K562 (cell line): ENCODE measurements at regions not wholly inside any gene's neighbourhood (a gene's known extent, or its start where the extent isn't known, plus 50 kb on each side); places are given as distances from the start of the nearest gene placed in this dataset.

Experiments
- ATAC-seq: fragments of 200-7000 bp; cut with Tn5 transposase; 3 replicates; pipeline ENCODE4 v1.9.1; 2020; ENCODE audit warnings: moderate library complexity
- BruUV-seq: library from RNA; stranded (reverse); fragments of 400-500 nt; replicated peaks from 2 replicates; lab custom pipeline; 2021; lab: Mats Ljungman, UMichigan
- CTCF ChIA-PET: fragments of 300-600 bp; formaldehyde crosslinking; extraction: SDS; loops from one replicate; lab custom pipeline; 2021; ENCODE audit warnings: low intra/inter-chr PET ratio; lab: Yijun Ruan, JAX
- POLR2A ChIA-PET: fragments of 300-600, 350-650 bp; sonication (Branson Sonifier 250); formaldehyde crosslinking; extraction: SDS; loops from one replicate; lab custom pipeline; 2021; ENCODE audit warnings: antibody characterized with exemption, inconsistent platforms; lab: Yijun Ruan, JAX
- DNase-seq, 4 experiments: peaks; one replicate each; pipeline versions ENCODE4 v3.0.0 to v3.0.0-alpha.2; 2011 to 2018; ENCODE audit warnings: low spot score in 3 of 4, mixed read lengths in 3 of 4; ENCODE audit errors: extremely low read depth in 1 of 4
- FAIRE-seq: peaks from 2 replicates; lab custom pipeline; 2011; peaks lifted over from hg19 to GRCh38; lab: Jason Lieb, UNC
- H2AFZ ChIP-seq: 2 replicates; pipeline ENCODE4 v1.6.0; 2011; ENCODE audit warnings: low read depth, low read length, control low read depth, inconsistent platforms
- H3K27ac ChIP-seq: fragments of 200-600 bp; 3 replicates; pipeline ENCODE4 v1.8.0; 2011; ENCODE audit warnings: low read depth, mild to moderate bottlenecking, control low read depth, inconsistent platforms, low read length, moderate library complexity, mixed read lengths; ENCODE audit errors: extremely low read depth
- H3K27me3 ChIP-seq, 2 experiments: fragments of 300-600 bp in 1 of 2; 2 replicates in 1 of 2; 3 replicates in 1 of 2; pipeline versions ENCODE4 v1.6.0 to v1.8.0; 2011; ENCODE audit warnings: inconsistent platforms in 2 of 2, low read length in 2 of 2, mild to moderate bottlenecking in 1 of 2, mixed read lengths in 1 of 2, moderate library complexity in 1 of 2; ENCODE audit not compliant: control insufficient read depth in 2 of 2, insufficient read depth in 2 of 2
- H3K36me3 ChIP-seq: fragments of 300-600 bp; 3 replicates; pipeline ENCODE4 v1.8.0; 2011; ENCODE audit warnings: mild to moderate bottlenecking, low read length, inconsistent platforms; ENCODE audit not compliant: control insufficient read depth, insufficient read depth
- H3K4me1 ChIP-seq, 2 experiments: fragments of 200-600 bp in 1 of 2; replicated peaks in 1 of 2; 2 replicates in 1 of 2; 3 replicates in 1 of 2; pipeline versions ENCODE4 v1.5.1 to v1.8.0; 2011; ENCODE audit warnings: inconsistent platforms in 2 of 2, low read length in 2 of 2, mild to moderate bottlenecking in 1 of 2, mixed read lengths in 1 of 2, moderate library complexity in 1 of 2; ENCODE audit not compliant: control insufficient read depth in 2 of 2, insufficient read depth in 2 of 2
- H3K4me2 ChIP-seq: 2 replicates; pipeline ENCODE4 v1.6.1; 2011; ENCODE audit warnings: low read length, control low read depth, inconsistent platforms, mixed read lengths; ENCODE audit not compliant: insufficient read depth
- H3K4me3 ChIP-seq: fragments of 200-600 bp; sonication (generic), shearing (Covaris generic); 2 replicates; pipeline ENCODE4 v1.5.1; 2016; ENCODE audit warnings: control low read depth, inconsistent platforms
- H3K79me2 ChIP-seq: fragments of 200-600 bp; 3 replicates; pipeline ENCODE4 v1.8.0; 2011; ENCODE audit warnings: low read length, inconsistent platforms; ENCODE audit not compliant: control insufficient read depth, insufficient read depth
- H3K9ac ChIP-seq, 2 experiments: 2 replicates each; pipeline versions ENCODE4 v1.6.0 to v1.6.1; 2011; ENCODE audit warnings: low read depth in 2 of 2, low read length in 2 of 2, control low read depth in 1 of 2, inconsistent platforms in 1 of 2, mild to moderate bottlenecking in 1 of 2, mixed read lengths in 1 of 2; ENCODE audit not compliant: insufficient read depth in 1 of 2
- H3K9me1 ChIP-seq: one replicate; pipeline ENCODE4 v1.6.0; 2011; ENCODE audit warnings: inconsistent platforms, mild to moderate bottlenecking, low read length, moderate library complexity; ENCODE audit not compliant: control insufficient read depth, insufficient read depth
- H3K9me3 ChIP-seq: replicated peaks from 2 replicates; pipeline ENCODE4 v1.5.1; 2011; ENCODE audit warnings: low read depth, low read length, inconsistent platforms; ENCODE audit not compliant: control insufficient read depth, insufficient read depth
- H4K20me1 ChIP-seq: replicated peaks from 2 replicates; pipeline ENCODE4 v1.6.1; 2011; ENCODE audit warnings: low read length, inconsistent platforms, mixed read lengths; ENCODE audit not compliant: control insufficient read depth, insufficient read depth
- BCOR ChIP-seq: fragments of 450-650 bp; IDR thresholded peaks from 2 replicates; pipeline ENCODE4 v1.6.1; 2016
- CBX8 ChIP-seq: fragments of 200-600 bp; sonication (generic); IDR thresholded peaks from 2 replicates; pipeline ENCODE4 v1.6.1; 2012; ENCODE audit warnings: borderline replicate concordance, mixed run types, low read depth, mild to moderate bottlenecking, moderate library complexity, mixed read lengths, low read length, control low read depth, inconsistent platforms; ENCODE audit not compliant: poor library complexity, severe bottlenecking; ENCODE audit errors: extremely low read depth
- FOXM1 ChIP-seq, 2 experiments: fragments of 450-650 bp in 1 of 2; sonication (generic) in 1 of 2; formaldehyde crosslinking in 1 of 2; IDR thresholded peaks; 2 replicates each; pipeline versions ENCODE4 v1.6.1 to v1.9.0; 2017 to 2022; ENCODE audit warnings: low read depth in 2 of 2, mild to moderate bottlenecking in 2 of 2, missing genetic modification reagents in 1 of 2, moderate library complexity in 1 of 2
- HDAC1 ChIP-seq, 2 experiments: fragments of 450-650 bp; IDR thresholded peaks; 2 replicates each; pipeline ENCODE4 v1.6.1; 2016 to 2017; ENCODE audit warnings: inconsistent platforms in 1 of 2, mild to moderate bottlenecking in 1 of 2, moderate library complexity in 1 of 2
- KDM1A ChIP-seq, 2 experiments: fragments of 450-650 bp; IDR thresholded peaks; 2 replicates each; pipeline ENCODE4 v1.6.1; 2016; ENCODE audit warnings: mild to moderate bottlenecking in 2 of 2
- RBM25 ChIP-seq: fragments of 200-400 bp; formaldehyde crosslinking; IDR thresholded peaks from 2 replicates; pipeline ENCODE4 v1.6.1; 2018; ENCODE audit warnings: low read length, low read depth, moderate library complexity; ENCODE audit not compliant: severe bottlenecking
- RBM39 ChIP-seq: fragments of 200-400 bp; formaldehyde crosslinking; optimal IDR thresholded peaks from 2 replicates; pipeline ENCODE3; 2018; ENCODE audit warnings: low read depth, low read length
- SPI1 ChIP-seq: IDR thresholded peaks from 2 replicates; pipeline ENCODE4 v1.6.1; 2011; ENCODE audit warnings: low read depth, low read length, control low read depth, borderline replicate concordance
- ZC3H11A ChIP-seq: IDR thresholded peaks from 2 replicates; pipeline ENCODE4 v1.6.1; 2012; ENCODE audit warnings: low read depth, low read length, improper control_type of control experiment
- ZNF146 ChIP-seq: IDR thresholded peaks from one replicate; pipeline ENCODE4 v1.6.1; 2018; ENCODE audit warnings: missing compliant biosample characterization; ENCODE audit not compliant: unreplicated experiment
- WGBS: fragments of 100-300 bp; shearing (Covaris generic); methylation state at CpG from one replicate; pipeline ENCODE4 v1.1.6; 2016; ENCODE audit warnings: low coverage, mixed read lengths; ENCODE audit not compliant: insufficient coverage; ENCODE audit errors: missing lambda C conversion rate; 5-methylcytosine and 5-hydroxymethylcytosine counted together
- in situ Hi-C: fragments of 300-500 bp; cut with MboI; formaldehyde crosslinking; loops from 4 replicates; pipeline ENCODE4 v1.15.0; 2018; ENCODE audit warnings: inconsistent platforms, mixed read lengths
- intact Hi-C: fragments of 100-400 bp; cut with micrococcal nuclease; formaldehyde crosslinking; loops from 2 replicates; pipeline ENCODE4 v1.14.2; 2022
- TF ChIP-seq, protein P1 (sequence below), 2 experiments: fragments of 250-450 bp in 1 of 2; fragments of 450-650 bp in 1 of 2; sonication (Bioruptor Pico) in 1 of 2; IDR thresholded peaks; 2 replicates each; pipeline versions ENCODE4 v1.6.1 to v1.8.0; 2016 to 2021; ENCODE audit warnings: mild to moderate bottlenecking in 2 of 2, moderate library complexity in 2 of 2, missing compliant biosample characterization in 1 of 2, missing genetic modification characterization in 1 of 2

DNA sequence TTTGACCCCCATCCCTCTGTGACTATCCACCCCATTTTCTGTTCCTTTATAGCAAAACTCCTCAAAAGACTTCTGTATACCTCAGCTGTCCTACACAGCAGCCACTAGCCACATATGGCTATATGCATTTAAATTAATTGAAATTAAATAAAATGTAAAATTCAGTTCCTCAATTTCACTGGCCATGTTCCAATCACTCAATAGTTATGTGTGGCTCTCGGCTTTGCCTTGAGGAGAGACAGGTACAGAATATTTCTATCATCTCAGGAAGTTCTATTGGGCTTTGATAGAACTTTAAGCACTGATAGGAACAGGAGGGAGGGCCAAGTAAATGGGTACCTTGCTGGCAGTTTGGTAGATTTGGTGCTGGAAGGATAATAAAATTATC lies 280.3 kb upstream of the AMIGO2 start:
- ChIA-PET CTCF (no interaction called here), POLR2A (interaction anchor here (0.5 kb wide), 1 partner anchor 13 kb away, joined by 3 read pairs; no protein-coding TSS in a partner anchor)
- H4K20me1 ChIP-seq: no peaks in the 10 kb centered on the region
- H2AFZ ChIP-seq: no peak overlapping the region
- H3K9ac ChIP-seq: no peak overlapping the region
- no peaks in the 10 kb centered on the region for H3K9me1 ChIP-seq
- no peak overlapping the region for H3K27ac ChIP-seq
- intact Hi-C loops: loop anchor here (2.0 to 5.0 kb wide), 2 partner anchors 37 to 278 kb away; no protein-coding TSS in a partner anchor
- no TSS peak for BruUV-seq
- ATAC-seq: no peak
- no peak overlapping the region for H3K4me3 ChIP-seq
- TF ChIP-seq SPI1: peak; percentile 30; the same call in 1 of the 2 replicates
- TF ChIP-seq RBM39: no peak
- TF ChIP-seq, all 486 proteins: peak for 1
- Histone ChIP-seq H3K4me2 (no peak overlapping the region), H3K36me3 (no peaks in the 10 kb centered on the region), H3K9me3 (no peaks in the 10 kb centered on the region), H3K79me2 (no peaks in the 10 kb centered on the region), H3K27me3 (no peaks in the 10 kb centered on the region), H3K4me1 (peaks cover 0 to 42% of the 10 kb centered on the region in 2 experiments; a peak in 4 of 5 replicates)
- WGBS: 45% methylated on average over 1 of the region's 1 CpG
- in situ Hi-C loops: no loop called here
- FAIRE-seq: no peak
- no peak for DNase-seq

DNA sequence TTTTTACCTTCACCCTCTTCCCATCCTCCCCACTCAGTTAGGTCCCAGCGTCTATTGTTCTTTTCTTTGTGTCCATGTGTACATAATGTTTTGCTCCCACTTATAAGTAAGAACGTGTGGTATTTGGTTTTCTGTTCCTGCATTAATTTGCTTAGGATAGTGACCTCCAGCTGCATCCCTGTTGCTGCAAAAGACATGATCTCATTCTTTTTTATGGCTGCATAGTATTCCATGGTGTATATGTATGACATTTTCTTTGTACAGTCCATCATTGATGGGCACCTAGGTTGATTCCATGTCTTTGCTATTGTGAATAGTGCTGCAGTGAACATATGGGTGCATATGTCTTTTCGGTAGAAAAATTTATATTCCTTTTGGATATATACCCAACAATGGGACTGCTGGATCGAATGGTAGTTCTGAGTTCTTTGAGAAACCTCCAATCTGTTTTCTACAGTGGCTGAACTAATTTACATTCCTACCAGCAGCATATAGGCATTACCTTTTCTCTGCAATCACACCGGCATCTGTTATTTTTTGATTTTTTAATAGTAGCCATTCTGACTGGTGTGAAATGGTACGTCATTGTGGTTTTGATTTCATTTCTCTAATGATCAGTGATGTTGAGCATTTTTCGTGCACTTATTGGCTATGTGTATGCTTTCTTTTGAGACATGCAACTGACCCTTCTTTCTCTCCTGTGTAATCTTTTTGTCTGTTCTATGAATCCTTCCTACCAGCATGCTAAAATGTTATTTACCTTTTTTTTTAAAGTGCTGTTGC lies 279.7 kb upstream of the AMIGO2 start:
- Histone ChIP-seq H3K4me1 (peaks cover 0 to 42% of the 10 kb centered on the region in 2 experiments; a peak in 4 of 5 replicates), H4K20me1 (no peaks in the 10 kb centered on the region), H3K4me2 (no peak overlapping the region), H3K9me3 (no peaks in the 10 kb centered on the region), H3K36me3 (no peaks in the 10 kb centered on the region), H3K27me3 (no peaks in the 10 kb centered on the region), H3K79me2 (no peaks in the 10 kb centered on the region), H3K9ac (no peak overlapping the region), H3K4me3 (no peak overlapping the region), H3K27ac (no peak overlapping the region), H3K9me1 (no peaks in the 10 kb centered on the region), H2AFZ (no peak overlapping the region)
- ATAC-seq (no peak), FAIRE-seq (no peak), DNase-seq (no peak)
- ChIA-PET CTCF (no interaction called here), POLR2A (interaction anchor here (0.5 kb wide), 1 partner anchor 14 kb away, joined by 3 read pairs; no protein-coding TSS in a partner anchor)
- intact Hi-C loops: loop anchor here (2.0 to 5.0 kb wide), 2 partner anchors 37 to 277 kb away; no protein-coding TSS in a partner anchor
- in situ Hi-C loops: no loop called here
- TF ChIP-seq BCOR: peak; percentile 79
- TF ChIP-seq KDM1A (IDR thresholded peaks at IDR 0.05): peak in 1 of 2 experiments; percentile 58; a peak in 1 of 4 replicates
- TF ChIP-seq CBX8: no peak
- no peak for TF ChIP-seq HDAC1 (IDR thresholded peaks at IDR 0.05)
- TF ChIP-seq RBM25: peak; percentile 52
- TF ChIP-seq, protein P1, sequence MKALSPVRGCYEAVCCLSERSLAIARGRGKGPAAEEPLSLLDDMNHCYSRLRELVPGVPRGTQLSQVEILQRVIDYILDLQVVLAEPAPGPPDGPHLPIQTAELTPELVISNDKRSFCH (CRISPR knock-in tag; IDR thresholded peaks at IDR 0.05): no peak
- TF ChIP-seq, protein P1 (tag; IDR thresholded peaks at IDR 0.05): no peak
- peak; percentile 95 for TF ChIP-seq ZNF146
- TF ChIP-seq FOXM1 (IDR thresholded peaks at IDR 0.05; ENCODE audit: low read depth): no peak
- TF ChIP-seq FOXM1 (CRISPR knock-in tag; IDR thresholded peaks at IDR 0.05; ENCODE audit: low read depth): no peak
- TF ChIP-seq ZC3H11A: no peak
- 80% methylated on average over 7 of the region's 7 CpGs for WGBS
- no TSS peak for BruUV-seq
